OCI-LY7 (cell line): ENCODE measurements at regions not wholly inside any gene's neighbourhood (a gene's known extent, or its start where the extent isn't known, plus 50 kb on each side); places are given as distances from the start of the nearest gene placed in this dataset.
A peak's percentile ranks its signal among the peaks of the same experiment; 100 is the strongest.
"Not testable (repeated sequence)": the region's sequence is repeated elsewhere in the genome, so short reads cannot be mapped to it uniquely, and the experiment has no call there.

Source experiments
- BruUV-seq: library from RNA; stranded (reverse); fragments of 400-500 nt; replicated peaks from 2 replicates; lab custom pipeline; 2021; lab: Mats Ljungman, UMichigan
- CTCF ChIA-PET: fragments of 300-600 bp; sonication (Branson Sonifier 250); formaldehyde crosslinking; loops from one replicate; lab custom pipeline; 2022; ENCODE audit warnings: antibody characterized with exemption; ENCODE audit not compliant: unreplicated experiment; lab: Charles Lee
- POLR2A ChIA-PET: fragments of 300-600 bp; sonication (Branson Sonifier 250); formaldehyde crosslinking; loops from one replicate; lab custom pipeline; 2022; ENCODE audit warnings: antibody characterized with exemption; lab: Charles Lee
- DNase-seq: peaks from one replicate; pipeline ENCODE4 v3.0.0-alpha.2; 2015; ENCODE audit warnings: low spot score
- H2AFZ ChIP-seq: fragments of 200-600 bp; sonication (generic), shearing (Covaris generic); 2 replicates; pipeline ENCODE4 v1.6.1; 2014; ENCODE audit warnings: mild to moderate bottlenecking, antibody characterized with exemption, low read length, moderate library complexity
- H3K27ac ChIP-seq: fragments of 200-600 bp; sonication (generic); 2 replicates; pipeline ENCODE4 v1.5.1; 2014; ENCODE audit warnings: mixed run types, low read depth, mild to moderate bottlenecking, moderate library complexity, low read length, inconsistent platforms; ENCODE audit not compliant: poor library complexity, severe bottlenecking
- H3K36me3 ChIP-seq: fragments of 200-600 bp; sonication (generic); 2 replicates; pipeline ENCODE4 v1.6.1; 2014; ENCODE audit warnings: mild to moderate bottlenecking, antibody characterized with exemption, low read length, moderate library complexity, mixed read lengths; ENCODE audit not compliant: insufficient read depth
- H3K4me1 ChIP-seq: fragments of 200-600 bp; sonication (generic); 2 replicates; pipeline ENCODE4 v1.5.1; 2014; ENCODE audit warnings: mild to moderate bottlenecking, low read length; ENCODE audit not compliant: insufficient read depth, poor library complexity, severe bottlenecking
- H3K4me2 ChIP-seq: fragments of 200-600 bp; sonication (generic); 2 replicates; pipeline ENCODE4 v1.6.1; 2014; ENCODE audit warnings: mild to moderate bottlenecking, low read length
- H3K4me3 ChIP-seq: fragments of 200-600 bp; sonication (generic); 2 replicates; pipeline ENCODE4 v1.5.1; 2014; ENCODE audit warnings: mild to moderate bottlenecking, low read depth, low read length; ENCODE audit not compliant: poor library complexity, severe bottlenecking
- H3K79me2 ChIP-seq: fragments of 200-600 bp; sonication (generic); 2 replicates; pipeline ENCODE4 v1.6.1; 2016; ENCODE audit warnings: low read depth, mild to moderate bottlenecking, low read length, moderate library complexity, mixed read lengths; ENCODE audit not compliant: insufficient read depth
- H3K9me2 ChIP-seq: fragments of 200-600 bp; sonication (generic); 2 replicates; pipeline ENCODE4 v1.6.1; 2016; ENCODE audit warnings: mild to moderate bottlenecking, low read length, mixed read lengths; ENCODE audit not compliant: insufficient read depth
- H3K9me3 ChIP-seq: fragments of 200-600 bp; sonication (generic); 2 replicates; pipeline ENCODE4 v1.6.1; 2014; ENCODE audit warnings: mild to moderate bottlenecking, mixed run types, low read length, mixed read lengths
- H4K20me1 ChIP-seq: fragments of 200-600 bp; sonication (generic); 2 replicates; pipeline ENCODE4 v1.6.1; 2014; ENCODE audit warnings: mild to moderate bottlenecking, antibody characterized with exemption, low read length, moderate library complexity, mixed read lengths; ENCODE audit not compliant: insufficient read depth
- CTCF ChIP-seq: fragments of 200-600 bp; sonication (generic); conservative IDR thresholded peaks from 2 replicates; pipeline ENCODE4 v1.5.1; 2014; ENCODE audit warnings: mild to moderate bottlenecking, antibody characterized with exemption, low read length, moderate library complexity, mixed read lengths
- intact Hi-C: fragments of 100-400 bp; cut with micrococcal nuclease; formaldehyde crosslinking; loops from one replicate; pipeline ENCODE4 v1.10.0; 2022; ENCODE audit not compliant: unreplicated experiment

GRCh38 chr6:26956078-26956600, 291.4 kb upstream of the PRSS16 start:
- H3K4me1 ChIP-seq, H2AFZ ChIP-seq, BruUV-seq, H4K20me1 ChIP-seq, H3K9me3 ChIP-seq, H3K9me2 ChIP-seq, H3K36me3 ChIP-seq, CTCF ChIA-PET, H3K79me2 ChIP-seq: not testable (repeated sequence)
- POLR2A ChIA-PET: interaction anchor here (0.5 to 1.1 kb wide), 8 partner anchors 174 to 918 kb away, joined by 3 read pairs; a partner anchor contains a TSS
- peak overlapping the region; percentile 68 for H3K4me3 ChIP-seq
- H3K27ac ChIP-seq: peak overlapping the region; percentile 75
- peak; percentile 93 for DNase-seq
- intact Hi-C loops: loop anchor here (5.0 kb wide), 1 partner anchor 176 kb away; a partner anchor contains a TSS
- H3K4me2 ChIP-seq: peak overlapping the region; percentile 34; the same call in 1 of the 2 replicates

GRCh38 chr6:26956601-26957184, 290.8 kb upstream of the PRSS16 start:
- POLR2A ChIA-PET: interaction anchor here (0.6 to 1.1 kb wide), 8 partner anchors 173 to 915 kb away, joined by 3 read pairs; a partner anchor contains a TSS
- 0 out of 2 replicates have a peak overlapping the region, but pooled peaks have one; percentile 67 for H2AFZ ChIP-seq
- DNase-seq: peak; percentile 85

GRCh38 chr6:26957399-26958127, 289.9 kb upstream of the PRSS16 start:
- Histone ChIP-seq H3K27ac (peak overlapping the region; percentile 75), H3K4me3 (peak overlapping the region; percentile 68), H2AFZ (peak overlapping the region; percentile 67; the same call in 1 of the 2 replicates), H3K4me2 (peak overlapping the region; percentile 82)
- H3K9me3 ChIP-seq, H3K36me3 ChIP-seq, CTCF ChIA-PET, H3K9me2 ChIP-seq, H3K4me1 ChIP-seq, H3K79me2 ChIP-seq, H4K20me1 ChIP-seq: not testable (repeated sequence)
- peak; percentile 9 for DNase-seq
- POLR2A ChIA-PET: interaction anchor here (0.6 kb wide), 1 partner anchor 199 kb away, joined by 3 read pairs; no protein-coding TSS in a partner anchor
- intact Hi-C loops: loop anchor here (5.0 kb wide), 1 partner anchor 175 kb away; a partner anchor contains a TSS
- BruUV-seq: TSS peak; percentile 92

More at GRCh38 chr6:26956601-26957184, 290.8 kb upstream of the PRSS16 start:
- intact Hi-C loops: loop anchor here (5.0 kb wide), 1 partner anchor 176 kb away; a partner anchor contains a TSS
- H3K9me3 ChIP-seq, H3K4me1 ChIP-seq, H4K20me1 ChIP-seq, H3K9me2 ChIP-seq, CTCF ChIA-PET, H3K36me3 ChIP-seq, BruUV-seq, H3K79me2 ChIP-seq: not testable (repeated sequence)
- H3K27ac ChIP-seq: peak overlapping the region; percentile 75
- H3K4me2 ChIP-seq: peak overlapping the region; percentile 82
- TF ChIP-seq CTCF: peak; percentile 60
- peak overlapping the region; percentile 68 for H3K4me3 ChIP-seq

- H3K4me2 ChIP-seq, H3K79me2 ChIP-seq, DNase-seq, H3K9me2 ChIP-seq, intact Hi-C loops, H3K4me3 ChIP-seq, H4K20me1 ChIP-seq, POLR2A ChIA-PET, H2AFZ ChIP-seq, H3K9me3 ChIP-seq, BruUV-seq, H3K27ac ChIP-seq, H3K4me1 ChIP-seq, H3K36me3 ChIP-seq, CTCF ChIA-PET: not testable (repeated sequence)
These were observed 286.3 kb upstream of the PRSS16 start for GRCh38 chr6:26961236-26961635.
